CD14-positive monocyte (primary cell): ENCODE measurements at regions not wholly inside any gene's neighbourhood (a gene's known extent, or its start where the extent isn't known, plus 50 kb on each side); places are given as distances from the start of the nearest gene placed in this dataset.

Source experiments
- DNase-seq, 3 donors: peaks; one replicate each; pipeline ENCODE4 v3.0.0-alpha.2; 2011 to 2022
- H2AFZ ChIP-seq: 2 replicates; pipeline ENCODE4 v1.6.0; 2012; ENCODE audit warnings: mild to moderate bottlenecking, low read depth, low read length, inconsistent platforms; ENCODE audit not compliant: insufficient read depth, poor library complexity, severe bottlenecking
- H3K27ac ChIP-seq, 2 donors: 1 replicate in 1 of 2; 2 replicates in 1 of 2; pipeline ENCODE4 v1.5.1; 2012 to 2013; ENCODE audit warnings: low read length in 2 of 2, control low read depth in 1 of 2, inconsistent platforms in 1 of 2, low read depth in 1 of 2, mild to moderate bottlenecking in 1 of 2
- H3K27me3 ChIP-seq, 2 donors: one replicate each; pipeline versions ENCODE4 v1.6.0 to v1.6.1; 2011 to 2013; ENCODE audit warnings: low read length in 2 of 2; ENCODE audit not compliant: control insufficient read depth in 2 of 2, insufficient read depth in 2 of 2
- H3K36me3 ChIP-seq, 2 donors: replicated peaks in 1 of 2; 1 replicate in 1 of 2; 2 replicates in 1 of 2; pipeline versions ENCODE4 v1.5.1 to v1.6.1; 2012 to 2013; ENCODE audit warnings: low read length in 2 of 2, control low read depth in 1 of 2, inconsistent platforms in 1 of 2, mild to moderate bottlenecking in 1 of 2; ENCODE audit not compliant: insufficient read depth in 2 of 2, control insufficient read depth in 1 of 2
- H3K4me1 ChIP-seq, 2 donors: 1 replicate in 1 of 2; 2 replicates in 1 of 2; pipeline versions ENCODE4 v1.5.1 to v1.6.1; 2012 to 2013; ENCODE audit warnings: low read length in 2 of 2, control low read depth in 1 of 2, inconsistent platforms in 1 of 2, mild to moderate bottlenecking in 1 of 2, moderate library complexity in 1 of 2; ENCODE audit not compliant: insufficient read depth in 2 of 2, control insufficient read depth in 1 of 2
- H3K4me2 ChIP-seq: replicated peaks from 2 replicates; pipeline ENCODE3; 2012; ENCODE audit warnings: low read length, moderate library complexity, mild to moderate bottlenecking; ENCODE audit not compliant: poor library complexity, severe bottlenecking; ENCODE audit errors: extremely low read depth
- H3K4me3 ChIP-seq, 3 experiments: fragments of 200-600 bp in 1 of 3; sonication (generic) in 1 of 3; replicated peaks in 1 of 3; 1 replicate in 2 of 3; 2 replicates in 1 of 3; pipeline ENCODE4 v1.5.1; 2011 to 2013; ENCODE audit warnings: low read length in 3 of 3, mild to moderate bottlenecking in 3 of 3, control low read depth in 2 of 3, low read depth in 2 of 3, inconsistent platforms in 1 of 3, moderate library complexity in 1 of 3
- H3K79me2 ChIP-seq: 2 replicates; pipeline ENCODE4 v1.6.0; 2012; ENCODE audit warnings: mild to moderate bottlenecking, control low read depth, inconsistent platforms, low read length, moderate library complexity; ENCODE audit not compliant: insufficient read depth
- H3K9ac ChIP-seq: 2 replicates; pipeline ENCODE4 v1.6.0; 2017; ENCODE audit warnings: low read length, mild to moderate bottlenecking; ENCODE audit not compliant: insufficient read depth, poor library complexity, severe bottlenecking
- H3K9me3 ChIP-seq, 2 donors: replicated peaks in 1 of 2; 1 replicate in 1 of 2; 2 replicates in 1 of 2; pipeline versions ENCODE4 v1.5.1 to v1.6.1; 2012 to 2013; ENCODE audit warnings: low read length in 2 of 2, control low read depth in 1 of 2; ENCODE audit not compliant: control insufficient read depth in 1 of 2, insufficient read depth in 1 of 2
- H4K20me1 ChIP-seq: 2 replicates; pipeline ENCODE4 v1.6.0; 2012; ENCODE audit warnings: mild to moderate bottlenecking, low read length, control low read depth, moderate library complexity; ENCODE audit not compliant: insufficient read depth
- H3K27ac Mint-ChIP-seq, 7 donors: one replicate each; pipeline ENCODE4 v1.8.0; 2020; ENCODE audit warnings: mild to moderate bottlenecking in 7 of 7, mixed read lengths in 7 of 7, moderate library complexity in 6 of 7, inconsistent platforms in 2 of 7
- H3K27me3 Mint-ChIP-seq, 3 donors: one replicate each; pipeline ENCODE4 v1.8.0; 2021 to 2022; ENCODE audit warnings: low read depth in 3 of 3, mild to moderate bottlenecking in 3 of 3, mixed read lengths in 3 of 3, moderate library complexity in 3 of 3, inconsistent platforms in 1 of 3
- H3K36me3 Mint-ChIP-seq, 2 donors: one replicate each; pipeline ENCODE4 v1.8.0; 2020; ENCODE audit warnings: mixed read lengths in 2 of 2, inconsistent platforms in 1 of 2, mild to moderate bottlenecking in 1 of 2
- H3K4me1 Mint-ChIP-seq: one replicate; pipeline ENCODE4 v1.8.0; 2020; ENCODE audit warnings: mild to moderate bottlenecking, mixed read lengths
- H3K4me3 Mint-ChIP-seq, 2 donors: one replicate each; pipeline ENCODE4 v1.8.0; 2020; ENCODE audit warnings: mild to moderate bottlenecking in 2 of 2, mixed read lengths in 2 of 2, moderate library complexity in 1 of 2
- H3K9me3 Mint-ChIP-seq, 7 donors: one replicate each; pipeline ENCODE4 v1.8.0; 2020 to 2022; ENCODE audit warnings: mixed read lengths in 7 of 7, mild to moderate bottlenecking in 6 of 7, moderate library complexity in 6 of 7, inconsistent platforms in 2 of 7
- CTCF ChIP-seq: fragments of 200-600 bp; IDR thresholded peaks from one replicate; pipeline ENCODE4 v1.8.0; 2022; ENCODE audit warnings: antibody characterized with exemption, mild to moderate bottlenecking
- WGBS: methylation state at CpG from one replicate; pipeline ENCODE4 v1.1.5; 2013; ENCODE audit warnings: missing lambda C conversion rate; ENCODE audit not compliant: insufficient coverage; 5-methylcytosine and 5-hydroxymethylcytosine counted together
- intact Hi-C, 2 donors: fragments of 100-400 bp; cut with micrococcal nuclease; formaldehyde crosslinking; loops; one replicate each; pipeline versions ENCODE4 v1.15.0 to v1.15.1; 2023

GRCh38 chr3:87359826-87360225, 83.4 kb upstream of the POU1F1 start:
- no peaks in the 10 kb centered on the region for H3K27me3 Mint-ChIP-seq
- Histone ChIP-seq H3K27ac (no peak overlapping the region), H3K36me3 (no peaks in the 10 kb centered on the region), H4K20me1 (no peaks in the 10 kb centered on the region), H2AFZ (no peak overlapping the region), H3K9me3 (no peaks in the 10 kb centered on the region), H3K9ac (no peak overlapping the region), H3K4me1 (no peaks in the 10 kb centered on the region), H3K79me2 (no peaks in the 10 kb centered on the region), H3K27me3 (no peaks in the 10 kb centered on the region), H3K4me2 (no peak overlapping the region), H3K4me3 (no peak overlapping the region)
- H3K27ac Mint-ChIP-seq = peak overlapping the region in 2 of 7 donors; percentile 20 to 40
- H3K4me3 Mint-ChIP-seq = no peak overlapping the region
- intact Hi-C loops = no loop called here
- no peak for DNase-seq
- H3K9me3 Mint-ChIP-seq = no peaks in the 10 kb centered on the region
- no peaks in the 10 kb centered on the region for H3K36me3 Mint-ChIP-seq
- H3K4me1 Mint-ChIP-seq = no peaks in the 10 kb centered on the region
- no CpG with 5 or more reads among the region's 2 CpGs for WGBS
- TF ChIP-seq CTCF = no peak

- intact Hi-C loops = no loop called here
- no peaks in the 10 kb centered on the region for H3K36me3 Mint-ChIP-seq
- H3K4me1 Mint-ChIP-seq = peaks cover 2% of the 10 kb centered on the region
- H4K20me1 ChIP-seq = no peaks in the 10 kb centered on the region
- no peak overlapping the region for H3K27ac Mint-ChIP-seq
- H3K4me3 Mint-ChIP-seq = no peak overlapping the region
- no peak overlapping the region for H3K4me3 ChIP-seq
- no peak for DNase-seq
- H2AFZ ChIP-seq = no peak overlapping the region
- no peak overlapping the region for H3K9ac ChIP-seq
- H3K4me2 ChIP-seq = no peak overlapping the region
- H3K4me1 ChIP-seq = no peaks in the 10 kb centered on the region
- no peak overlapping the region for H3K27ac ChIP-seq
- H3K27me3 Mint-ChIP-seq = no peaks in the 10 kb centered on the region
- peaks cover 0 to 1% (median 0%) of the 10 kb centered on the region in 7 donors for H3K9me3 Mint-ChIP-seq
- no peaks in the 10 kb centered on the region for H3K79me2 ChIP-seq
- no peak for TF ChIP-seq CTCF
- no peaks in the 10 kb centered on the region for H3K27me3 ChIP-seq
- WGBS = no CpG with 5 or more reads among the region's 4 CpGs
- H3K36me3 ChIP-seq = no peaks in the 10 kb centered on the region
- H3K9me3 ChIP-seq = no peaks in the 10 kb centered on the region
These were observed 82.6 kb upstream of the POU1F1 start for GRCh38 chr3:87359025-87359424.
